ENCODE measurements at regions not wholly inside any gene's neighbourhood (a gene's known extent, or its start where the extent isn't known, plus 50 kb on each side); places are given as distances from the start of the nearest gene placed in this dataset.

DNA sequence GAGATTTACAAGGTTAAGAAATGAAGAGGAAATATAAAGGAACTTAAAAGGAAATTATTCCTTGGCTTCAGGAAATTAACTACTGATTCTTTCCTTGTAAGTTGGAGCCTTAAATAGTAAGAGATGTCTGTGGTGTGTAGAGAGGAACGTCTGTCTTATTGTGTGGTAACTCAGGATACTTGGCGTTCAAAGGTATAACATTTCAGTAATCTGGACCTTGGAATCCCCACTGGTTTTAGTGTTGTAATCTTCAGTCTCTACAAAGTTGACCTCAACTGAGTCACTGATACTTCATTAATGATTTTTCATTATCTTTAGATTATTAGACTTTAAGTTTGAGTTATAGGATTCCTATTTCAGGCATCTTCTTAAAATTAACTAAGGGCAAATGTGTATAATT is 79.1 kb upstream of the LSM6 start:
- no peak overlapping the region for H3K4me3 ChIP-seq
- no peak overlapping the region for H3K9ac ChIP-seq (ENCODE audit: insufficient read length)
- no peak overlapping the region for H3K27ac ChIP-seq
- H3K9me3 ChIP-seq (ENCODE audit: low read depth, low read length): no peaks in the 10 kb centered on the region
- TF ChIP-seq FOXP2 (optimal IDR thresholded peaks at IDR 0.05; ENCODE audit: control extremely low read depth, extremely low read length, insufficient read depth): no peak
- TF ChIP-seq EZH2 (IDR thresholded peaks at IDR 0.05): no peak
- TF ChIP-seq POLR2AphosphoS5 (IDR thresholded peaks at IDR 0.05; ENCODE audit: borderline replicate concordance, low read depth, low read length): no peak
- DNase-seq (ENCODE audit: low read depth, low spot score): no peak
- H3K36me3 ChIP-seq (ENCODE audit: insufficient read depth, low read length): no peaks in the 10 kb centered on the region

DNA sequence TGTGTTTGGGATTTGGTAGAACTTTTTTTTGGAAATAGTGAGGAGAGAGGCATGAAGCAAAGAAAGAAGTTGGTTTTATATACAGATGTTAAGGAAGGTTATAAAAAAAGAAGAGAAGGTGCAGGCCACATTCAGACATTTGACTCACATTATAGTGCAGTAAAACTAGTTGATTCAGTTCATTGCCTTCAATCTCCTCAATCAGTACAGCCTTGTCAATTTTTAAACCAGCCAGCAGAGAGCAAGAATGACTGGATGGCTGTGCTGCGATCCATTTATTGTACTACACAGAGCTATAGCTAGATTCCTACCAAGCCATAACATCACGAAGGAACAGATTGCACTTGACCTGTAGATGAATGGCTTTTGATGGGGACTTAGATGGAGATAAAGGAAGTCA is 79.7 kb upstream of the LSM6 start:
- no peak for DNase-seq (ENCODE audit: low read depth, low spot score)
- H3K27ac ChIP-seq: no peak overlapping the region
- H3K9ac ChIP-seq (ENCODE audit: insufficient read length): no peak overlapping the region
- H3K36me3 ChIP-seq (ENCODE audit: insufficient read depth, low read length): no peaks in the 10 kb centered on the region
- no peak overlapping the region for H3K4me3 ChIP-seq
- no peaks in the 10 kb centered on the region for H3K9me3 ChIP-seq (ENCODE audit: low read depth, low read length)
- TF ChIP-seq FOXP2 (optimal IDR thresholded peaks at IDR 0.05; ENCODE audit: control extremely low read depth, extremely low read length, insufficient read depth) (no peak), EZH2 (IDR thresholded peaks at IDR 0.05) (no peak), POLR2AphosphoS5 (IDR thresholded peaks at IDR 0.05; ENCODE audit: borderline replicate concordance, low read depth, low read length) (no peak)

DNA sequence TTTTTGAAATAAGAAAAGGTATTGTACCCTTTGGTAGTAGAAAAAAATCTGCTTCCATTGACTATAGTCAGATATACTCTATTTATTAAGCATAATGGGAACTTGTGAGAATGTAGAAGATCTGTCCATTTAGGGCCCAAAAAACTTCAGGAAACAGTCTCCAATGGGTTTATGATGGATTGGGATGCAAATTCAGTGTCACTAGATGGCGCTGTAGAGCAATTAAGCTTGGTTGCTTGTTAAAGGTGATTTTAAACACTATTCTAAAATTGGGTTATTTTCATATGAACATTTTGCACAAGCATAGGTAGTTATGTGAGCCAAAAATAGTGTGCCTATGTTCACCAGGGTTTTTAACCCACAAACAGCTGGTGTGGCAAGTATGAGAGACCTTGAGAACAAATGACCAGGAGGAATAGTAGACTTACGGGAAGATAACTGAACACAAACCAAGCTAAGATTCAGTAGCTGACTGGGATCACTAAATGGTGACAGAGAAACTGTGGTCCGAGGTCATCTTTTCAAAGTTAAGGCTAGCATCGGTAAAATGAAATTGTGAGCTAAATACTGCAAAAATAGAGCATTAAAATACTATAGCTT is 80.3 kb upstream of the LSM6 start:
- no peak overlapping the region for H3K4me3 ChIP-seq
- no peaks in the 10 kb centered on the region for H3K9me3 ChIP-seq (ENCODE audit: low read depth, low read length)
- H3K36me3 ChIP-seq (ENCODE audit: insufficient read depth, low read length): no peaks in the 10 kb centered on the region
- H3K9ac ChIP-seq (ENCODE audit: insufficient read length): no peak overlapping the region
- DNase-seq (ENCODE audit: low read depth, low spot score): peak; percentile 80
- H3K27ac ChIP-seq: no peak overlapping the region
- no peak for TF ChIP-seq POLR2AphosphoS5 (IDR thresholded peaks at IDR 0.05; ENCODE audit: borderline replicate concordance, low read depth, low read length)
- TF ChIP-seq EZH2 (IDR thresholded peaks at IDR 0.05): no peak
- TF ChIP-seq FOXP2 (optimal IDR thresholded peaks at IDR 0.05; ENCODE audit: control extremely low read depth, extremely low read length, insufficient read depth): no peak

DNA sequence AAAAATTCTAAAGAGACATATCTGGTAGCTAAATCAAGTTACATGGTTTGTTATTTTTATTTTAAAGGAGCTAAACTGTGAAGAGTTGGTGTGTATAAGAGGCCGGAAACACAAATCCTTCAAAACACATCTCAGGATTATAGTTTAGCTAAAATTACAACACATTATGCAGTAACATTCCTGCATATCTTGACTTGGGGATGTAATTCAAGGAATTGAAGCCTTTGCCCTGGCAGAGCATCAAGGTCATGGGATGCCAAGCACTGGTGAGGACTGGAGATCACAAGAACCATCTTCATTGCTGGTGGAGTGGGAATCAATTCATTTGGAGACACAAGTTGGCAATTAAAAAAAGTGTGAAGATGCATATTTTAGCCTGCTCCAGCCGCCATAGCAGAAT is 86.8 kb upstream of the LSM6 start:
- H3K36me3 ChIP-seq (ENCODE audit: insufficient read depth, low read length): no peaks in the 10 kb centered on the region
- H3K4me3 ChIP-seq: no peak overlapping the region
- TF ChIP-seq FOXP2 (optimal IDR thresholded peaks at IDR 0.05; ENCODE audit: control extremely low read depth, extremely low read length, insufficient read depth) (no peak), POLR2AphosphoS5 (IDR thresholded peaks at IDR 0.05; ENCODE audit: borderline replicate concordance, low read depth, low read length) (no peak), EZH2 (IDR thresholded peaks at IDR 0.05) (no peak)
- no peak overlapping the region for H3K27ac ChIP-seq
- H3K9ac ChIP-seq (ENCODE audit: insufficient read length): no peak overlapping the region
- no peaks in the 10 kb centered on the region for H3K9me3 ChIP-seq (ENCODE audit: low read depth, low read length)
- no peak for DNase-seq (ENCODE audit: low read depth, low spot score)

DNA sequence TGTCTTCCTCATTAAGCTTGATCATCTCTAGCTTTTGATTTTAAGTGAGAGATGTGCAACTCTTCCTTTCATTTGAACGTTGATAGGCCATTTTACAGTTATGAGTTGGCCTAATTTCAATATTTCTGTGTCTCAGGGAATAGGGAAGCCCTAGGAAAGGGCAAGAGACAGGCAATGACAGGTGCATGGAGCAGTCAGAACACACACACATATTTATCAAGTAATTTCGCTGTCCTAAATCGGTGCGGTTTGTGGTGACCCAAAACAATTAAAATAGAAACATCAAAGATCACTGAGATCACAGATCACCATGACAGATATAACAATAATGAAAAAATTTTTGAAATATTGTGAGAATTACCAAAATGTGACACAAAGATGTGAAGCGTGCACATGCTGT is 87.7 kb upstream of the LSM6 start:
- Histone ChIP-seq H3K27ac (no peak overlapping the region), H3K9ac (ENCODE audit: insufficient read length) (no peak overlapping the region), H3K4me3 (no peak overlapping the region), H3K36me3 (ENCODE audit: insufficient read depth, low read length) (no peaks in the 10 kb centered on the region), H3K9me3 (ENCODE audit: low read depth, low read length) (no peaks in the 10 kb centered on the region)
- no peak for DNase-seq (ENCODE audit: low read depth, low spot score)
- TF ChIP-seq POLR2AphosphoS5 (IDR thresholded peaks at IDR 0.05; ENCODE audit: borderline replicate concordance, low read depth, low read length) (no peak), EZH2 (IDR thresholded peaks at IDR 0.05) (no peak), FOXP2 (optimal IDR thresholded peaks at IDR 0.05; ENCODE audit: control extremely low read depth, extremely low read length, insufficient read depth) (no peak)

DNA sequence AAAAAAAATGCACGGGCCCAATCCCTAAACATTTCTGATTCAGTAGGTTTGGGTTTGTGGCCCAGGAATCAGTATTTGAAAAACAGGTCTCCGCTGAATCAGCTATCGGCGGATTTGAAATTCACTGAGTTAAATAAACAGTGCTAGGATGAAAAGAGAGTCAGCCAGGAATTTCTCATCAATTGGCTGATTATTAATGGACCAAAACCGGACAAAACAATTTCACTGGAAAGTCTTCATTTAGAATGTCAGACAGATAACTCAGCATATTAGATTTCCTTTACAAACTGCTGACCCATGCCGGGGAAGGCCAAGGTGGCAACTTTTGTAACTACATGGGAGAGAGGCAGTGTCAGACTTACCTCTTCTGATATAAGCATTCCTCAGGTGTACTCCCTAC is 99.4 kb upstream of the LSM6 start:
- Histone ChIP-seq H3K4me3 (no peak overlapping the region), H3K27ac (no peak overlapping the region)

DNA sequence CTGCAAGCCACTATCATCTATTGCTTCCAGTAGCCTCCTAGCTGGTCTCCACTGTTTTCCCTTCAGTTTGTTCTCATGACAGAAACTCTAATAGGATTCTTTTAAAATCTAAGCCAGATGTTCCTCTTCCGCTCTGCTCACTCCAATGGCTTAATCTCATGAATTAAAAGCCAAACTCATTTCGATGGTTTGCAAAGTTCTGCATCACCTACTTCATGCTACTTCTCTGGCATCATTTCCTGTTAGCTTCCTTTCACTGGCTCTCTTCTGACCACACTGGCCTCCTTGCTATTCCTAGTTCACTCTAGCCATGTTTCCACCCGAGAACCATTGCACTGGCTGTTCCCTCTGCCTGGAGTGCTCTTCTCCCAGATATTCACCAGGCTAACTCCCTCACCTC is 102.0 kb upstream of the LSM6 start:
- Histone ChIP-seq H3K27ac (no peak overlapping the region), H3K4me3 (no peak overlapping the region), H3K9me3 (ENCODE audit: low read depth, low read length) (no peaks in the 10 kb centered on the region), H3K9ac (ENCODE audit: insufficient read length) (no peak overlapping the region), H3K36me3 (ENCODE audit: insufficient read depth, low read length) (no peaks in the 10 kb centered on the region)
- DNase-seq (ENCODE audit: low read depth, low spot score): no peak
- no peak for TF ChIP-seq FOXP2 (optimal IDR thresholded peaks at IDR 0.05; ENCODE audit: control extremely low read depth, extremely low read length, insufficient read depth)
- no peak for TF ChIP-seq EZH2 (IDR thresholded peaks at IDR 0.05)
- no peak for TF ChIP-seq POLR2AphosphoS5 (IDR thresholded peaks at IDR 0.05; ENCODE audit: borderline replicate concordance, low read depth, low read length)

More for the DNA sequence above, 99.4 kb upstream of the LSM6 start:
- TF ChIP-seq POLR2AphosphoS5 (IDR thresholded peaks at IDR 0.05; ENCODE audit: borderline replicate concordance, low read depth, low read length): no peak
- TF ChIP-seq EZH2 (IDR thresholded peaks at IDR 0.05): no peak
- no peak for TF ChIP-seq FOXP2 (optimal IDR thresholded peaks at IDR 0.05; ENCODE audit: control extremely low read depth, extremely low read length, insufficient read depth)
- DNase-seq (ENCODE audit: low read depth, low spot score): no peak
- no peaks in the 10 kb centered on the region for H3K36me3 ChIP-seq (ENCODE audit: insufficient read depth, low read length)
- no peaks in the 10 kb centered on the region for H3K9me3 ChIP-seq (ENCODE audit: low read depth, low read length)
- no peak overlapping the region for H3K9ac ChIP-seq (ENCODE audit: insufficient read length)

DNA sequence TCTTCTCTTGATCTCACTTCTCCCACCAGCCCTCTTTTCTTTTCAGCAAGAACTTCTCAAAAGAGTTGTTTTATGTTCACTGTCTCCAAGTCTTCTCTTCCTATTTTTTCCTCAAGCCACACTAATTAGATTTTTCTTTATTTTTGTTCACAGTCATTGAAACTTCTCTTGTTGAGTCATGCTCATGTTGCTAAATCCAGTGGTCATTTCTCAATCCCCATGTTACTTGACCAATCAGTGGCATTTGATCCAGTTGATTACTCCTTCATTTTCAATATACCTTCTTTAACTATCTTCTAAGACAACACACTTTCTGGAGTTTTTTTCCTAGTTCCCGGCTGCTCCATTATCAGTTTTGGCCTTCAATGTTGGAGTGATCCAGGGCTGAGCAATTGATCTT is 103.1 kb upstream of the LSM6 start:
- no peak for TF ChIP-seq EZH2 (IDR thresholded peaks at IDR 0.05)
- TF ChIP-seq FOXP2 (optimal IDR thresholded peaks at IDR 0.05; ENCODE audit: control extremely low read depth, extremely low read length, insufficient read depth): no peak
- no peak for TF ChIP-seq POLR2AphosphoS5 (IDR thresholded peaks at IDR 0.05; ENCODE audit: borderline replicate concordance, low read depth, low read length)
- no peaks in the 10 kb centered on the region for H3K9me3 ChIP-seq (ENCODE audit: low read depth, low read length)

DNA sequence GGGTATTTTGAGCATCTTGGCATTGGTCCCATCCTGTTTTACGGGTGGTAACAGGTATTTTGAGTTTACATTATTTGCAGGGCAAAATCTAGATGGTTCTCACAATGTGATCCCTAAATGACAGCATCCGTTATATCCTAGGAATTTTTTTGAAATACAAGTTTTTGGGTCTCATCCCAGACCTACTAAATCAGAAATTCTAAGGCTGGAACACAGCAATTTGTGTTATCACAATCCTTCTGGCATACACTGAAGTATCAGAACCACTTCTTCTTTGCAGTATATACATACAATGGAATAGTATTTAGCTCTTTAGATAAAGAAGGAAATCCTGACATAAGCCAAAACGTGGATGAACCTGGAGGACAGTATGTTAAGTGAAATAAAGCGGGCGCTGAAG is 104.1 kb upstream of the LSM6 start:
- Histone ChIP-seq H3K4me3 (no peak overlapping the region), H3K9ac (ENCODE audit: insufficient read length) (no peak overlapping the region), H3K9me3 (ENCODE audit: low read depth, low read length) (no peaks in the 10 kb centered on the region), H3K27ac (no peak overlapping the region), H3K36me3 (ENCODE audit: insufficient read depth, low read length) (no peaks in the 10 kb centered on the region)
- DNase-seq (ENCODE audit: low read depth, low spot score): no peak
- no peak for TF ChIP-seq EZH2 (IDR thresholded peaks at IDR 0.05)

More for the DNA sequence above, 103.1 kb upstream of the LSM6 start:
- H3K4me3 ChIP-seq: no peak overlapping the region
- no peak overlapping the region for H3K9ac ChIP-seq (ENCODE audit: insufficient read length)
- H3K27ac ChIP-seq: no peak overlapping the region
- DNase-seq (ENCODE audit: low read depth, low spot score): no peak
- no peaks in the 10 kb centered on the region for H3K36me3 ChIP-seq (ENCODE audit: insufficient read depth, low read length)

All from SK-N-MC (cell line).